Panc1 (cell line): ENCODE measurements at regions not wholly inside any gene's neighbourhood (a gene's known extent, or its start where the extent isn't known, plus 50 kb on each side); places are given as distances from the start of the nearest gene placed in this dataset.

ENCODE experiments used
- ATAC-seq: fragments of 200-7000 bp; cut with Tn5 transposase; 2 replicates; pipeline ENCODE4 v1.9.1; 2020; ENCODE audit warnings: mild to moderate bottlenecking, moderate library complexity
- BruUV-seq: library from RNA; stranded (reverse); fragments of 400-500 nt; replicated peaks from 2 replicates; lab custom pipeline; 2021; lab: Mats Ljungman, UMichigan
- CTCF ChIA-PET: fragments of 300-600 bp; sonication (Branson Sonifier 250); formaldehyde crosslinking; loops from one replicate; lab custom pipeline; 2022; ENCODE audit warnings: antibody characterized with exemption; lab: Charles Lee
- POLR2A ChIA-PET: fragments of 300-600 bp; sonication (Branson Sonifier 250); formaldehyde crosslinking; loops from one replicate; lab custom pipeline; 2022; ENCODE audit warnings: antibody characterized with exemption; lab: Charles Lee
- DNase-seq: peaks from one replicate; pipeline ENCODE4 v3.0.0-alpha.2; 2010; ENCODE audit warnings: low read depth, low spot score
- H3K27ac ChIP-seq: 2 replicates; pipeline ENCODE4 v1.5.1; 2011; ENCODE audit warnings: mild to moderate bottlenecking, low read length, inconsistent platforms
- H3K27me3 ChIP-seq: fragments of 200-500 bp; sonication (Bioruptor generic); 2 replicates; pipeline ENCODE4 v1.6.0; 2014; ENCODE audit warnings: low read length, inconsistent platforms; ENCODE audit not compliant: control insufficient read depth, insufficient read depth
- H3K36me3 ChIP-seq: fragments of 200-500 bp; sonication (Bioruptor generic); 2 replicates; pipeline ENCODE4 v1.5.1; 2014; ENCODE audit warnings: inconsistent platforms, mild to moderate bottlenecking, low read length, moderate library complexity; ENCODE audit not compliant: control insufficient read depth, insufficient read depth
- H3K4me1 ChIP-seq: 2 replicates; pipeline ENCODE4 v1.5.1; 2011; ENCODE audit warnings: inconsistent platforms, mild to moderate bottlenecking, low read length, moderate library complexity; ENCODE audit not compliant: control insufficient read depth, insufficient read depth
- H3K4me3 ChIP-seq, 2 experiments: 2 replicates each; pipeline ENCODE4 v1.5.1; 2011 to 2012; ENCODE audit warnings: low read depth in 2 of 2, low read length in 2 of 2, mild to moderate bottlenecking in 2 of 2, inconsistent platforms in 1 of 2, moderate library complexity in 1 of 2
- H3K9me3 ChIP-seq: fragments of 200-500 bp; sonication (Bioruptor generic); 2 replicates; pipeline ENCODE4 v1.5.1; 2014; ENCODE audit warnings: low read depth, mild to moderate bottlenecking, inconsistent platforms, low read length, moderate library complexity; ENCODE audit not compliant: control insufficient read depth, insufficient read depth
- POLR2AphosphoS5 ChIP-seq: IDR thresholded peaks from 2 replicates; pipeline ENCODE4 v1.6.1; 2012; ENCODE audit warnings: mild to moderate bottlenecking, low read depth, low read length, moderate library complexity
- SIN3A ChIP-seq: IDR thresholded peaks from 2 replicates; pipeline ENCODE4 v1.6.1; 2012; ENCODE audit warnings: low read depth, mild to moderate bottlenecking, low read length, moderate library complexity, borderline replicate concordance; ENCODE audit not compliant: insufficient read depth
- TCF7L2 ChIP-seq: IDR thresholded peaks from 2 replicates; pipeline ENCODE4 v1.6.1; 2011; ENCODE audit warnings: mild to moderate bottlenecking, low read depth, low read length, inconsistent platforms
- in situ Hi-C: cut with HindIII; loops from 2 replicates; pipeline ENCODE4 v1.10.0; 2016; ENCODE audit warnings: low sequenced_read_pairs, low pct_unique_long_range_greater_than_20kb
- intact Hi-C: fragments of 100-400 bp; cut with micrococcal nuclease; formaldehyde crosslinking; loops from one replicate; pipeline ENCODE4 v1.10.0; 2022; ENCODE audit not compliant: unreplicated experiment
- TF ChIP-seq, protein P1 (sequence below): fragments of 450-650 bp; IDR thresholded peaks from 2 replicates; pipeline ENCODE4 v1.5.1; 2017; ENCODE audit warnings: mild to moderate bottlenecking
- TF ChIP-seq, protein P2 (sequence below), 2 experiments: IDR thresholded peaks; 2 replicates each; pipeline ENCODE4 v1.6.1; 2011 to 2012; ENCODE audit warnings: low read depth in 2 of 2, control low read depth in 1 of 2, low read length in 1 of 2, mild to moderate bottlenecking in 1 of 2, moderate library complexity in 1 of 2; ENCODE audit not compliant: insufficient read depth in 1 of 2

DNA sequence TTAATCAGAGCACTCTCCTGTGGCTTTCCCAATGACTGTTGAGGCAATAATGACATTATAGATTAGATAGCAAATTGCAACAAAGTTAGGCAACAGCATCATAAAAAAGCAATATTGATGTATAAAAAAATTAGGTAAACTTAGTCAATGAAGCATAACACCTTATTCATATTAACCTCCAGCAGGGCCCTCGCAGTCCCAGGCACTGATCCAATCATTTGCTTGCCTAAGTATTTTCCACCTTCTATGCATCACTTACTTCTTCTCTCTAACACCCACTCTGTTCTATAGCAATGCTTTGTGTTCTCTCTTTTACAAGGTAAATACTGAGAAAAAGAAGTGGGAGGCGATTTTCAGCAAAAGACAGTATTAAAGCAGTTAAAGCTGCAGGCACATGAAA is 833.5 kb upstream of the ADGRL3 start:
- H3K36me3 ChIP-seq, result no peaks in the 10 kb centered on the region
- TF ChIP-seq, protein P1, sequence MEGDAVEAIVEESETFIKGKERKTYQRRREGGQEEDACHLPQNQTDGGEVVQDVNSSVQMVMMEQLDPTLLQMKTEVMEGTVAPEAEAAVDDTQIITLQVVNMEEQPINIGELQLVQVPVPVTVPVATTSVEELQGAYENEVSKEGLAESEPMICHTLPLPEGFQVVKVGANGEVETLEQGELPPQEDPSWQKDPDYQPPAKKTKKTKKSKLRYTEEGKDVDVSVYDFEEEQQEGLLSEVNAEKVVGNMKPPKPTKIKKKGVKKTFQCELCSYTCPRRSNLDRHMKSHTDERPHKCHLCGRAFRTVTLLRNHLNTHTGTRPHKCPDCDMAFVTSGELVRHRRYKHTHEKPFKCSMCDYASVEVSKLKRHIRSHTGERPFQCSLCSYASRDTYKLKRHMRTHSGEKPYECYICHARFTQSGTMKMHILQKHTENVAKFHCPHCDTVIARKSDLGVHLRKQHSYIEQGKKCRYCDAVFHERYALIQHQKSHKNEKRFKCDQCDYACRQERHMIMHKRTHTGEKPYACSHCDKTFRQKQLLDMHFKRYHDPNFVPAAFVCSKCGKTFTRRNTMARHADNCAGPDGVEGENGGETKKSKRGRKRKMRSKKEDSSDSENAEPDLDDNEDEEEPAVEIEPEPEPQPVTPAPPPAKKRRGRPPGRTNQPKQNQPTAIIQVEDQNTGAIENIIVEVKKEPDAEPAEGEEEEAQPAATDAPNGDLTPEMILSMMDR, result no peak
- TF ChIP-seq SIN3A, result no peak
- TF ChIP-seq POLR2AphosphoS5, result no peak
- no peak for TF ChIP-seq TCF7L2
- TF ChIP-seq, protein P2, sequence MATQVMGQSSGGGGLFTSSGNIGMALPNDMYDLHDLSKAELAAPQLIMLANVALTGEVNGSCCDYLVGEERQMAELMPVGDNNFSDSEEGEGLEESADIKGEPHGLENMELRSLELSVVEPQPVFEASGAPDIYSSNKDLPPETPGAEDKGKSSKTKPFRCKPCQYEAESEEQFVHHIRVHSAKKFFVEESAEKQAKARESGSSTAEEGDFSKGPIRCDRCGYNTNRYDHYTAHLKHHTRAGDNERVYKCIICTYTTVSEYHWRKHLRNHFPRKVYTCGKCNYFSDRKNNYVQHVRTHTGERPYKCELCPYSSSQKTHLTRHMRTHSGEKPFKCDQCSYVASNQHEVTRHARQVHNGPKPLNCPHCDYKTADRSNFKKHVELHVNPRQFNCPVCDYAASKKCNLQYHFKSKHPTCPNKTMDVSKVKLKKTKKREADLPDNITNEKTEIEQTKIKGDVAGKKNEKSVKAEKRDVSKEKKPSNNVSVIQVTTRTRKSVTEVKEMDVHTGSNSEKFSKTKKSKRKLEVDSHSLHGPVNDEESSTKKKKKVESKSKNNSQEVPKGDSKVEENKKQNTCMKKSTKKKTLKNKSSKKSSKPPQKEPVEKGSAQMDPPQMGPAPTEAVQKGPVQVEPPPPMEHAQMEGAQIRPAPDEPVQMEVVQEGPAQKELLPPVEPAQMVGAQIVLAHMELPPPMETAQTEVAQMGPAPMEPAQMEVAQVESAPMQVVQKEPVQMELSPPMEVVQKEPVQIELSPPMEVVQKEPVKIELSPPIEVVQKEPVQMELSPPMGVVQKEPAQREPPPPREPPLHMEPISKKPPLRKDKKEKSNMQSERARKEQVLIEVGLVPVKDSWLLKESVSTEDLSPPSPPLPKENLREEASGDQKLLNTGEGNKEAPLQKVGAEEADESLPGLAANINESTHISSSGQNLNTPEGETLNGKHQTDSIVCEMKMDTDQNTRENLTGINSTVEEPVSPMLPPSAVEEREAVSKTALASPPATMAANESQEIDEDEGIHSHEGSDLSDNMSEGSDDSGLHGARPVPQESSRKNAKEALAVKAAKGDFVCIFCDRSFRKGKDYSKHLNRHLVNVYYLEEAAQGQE (IDR thresholded peaks at IDR 0.05; ENCODE audit: insufficient read depth in 1 of 2, low read depth in 2 of 2, low read length in 1 of 2), result no peak
- no TSS peak for BruUV-seq
- H3K4me1 ChIP-seq, result no peaks in the 10 kb centered on the region
- intact Hi-C loops, result no loop called here
- CTCF ChIA-PET, result no interaction called here
- POLR2A ChIA-PET, result no interaction called here
- no peaks in the 10 kb centered on the region for H3K9me3 ChIP-seq
- in situ Hi-C loops, result no loop called here
- ATAC-seq, result no peak
- H3K27me3 ChIP-seq, result no peaks in the 10 kb centered on the region
- H3K4me3 ChIP-seq, result no peak overlapping the region
- H3K27ac ChIP-seq, result no peak overlapping the region
- no peak for DNase-seq

DNA sequence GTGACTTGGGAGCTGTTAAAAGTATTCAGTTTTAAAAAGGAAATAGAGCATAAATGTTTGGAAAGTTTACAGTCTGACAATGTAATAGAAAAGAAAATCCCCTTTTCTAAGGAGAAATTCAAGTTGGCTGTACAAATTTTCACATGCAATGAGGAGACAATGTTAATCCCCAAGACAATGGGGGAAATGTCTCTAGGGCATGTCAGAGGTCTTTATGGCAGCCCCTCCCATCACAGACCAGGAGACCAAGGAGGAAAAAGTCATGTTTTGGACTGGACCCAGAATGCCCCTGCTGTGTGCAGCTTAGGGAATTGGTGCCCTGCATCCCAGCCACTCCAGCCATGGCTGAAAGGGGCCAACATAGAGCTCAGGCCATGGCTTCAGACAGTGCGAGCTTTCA is 831.1 kb upstream of the ADGRL3 start:
- POLR2A ChIA-PET, result no interaction called here
- in situ Hi-C loops, result no loop called here
- Histone ChIP-seq H3K4me3 (no peak overlapping the region), H3K4me1 (no peaks in the 10 kb centered on the region), H3K27ac (no peak overlapping the region), H3K36me3 (no peaks in the 10 kb centered on the region), H3K9me3 (no peaks in the 10 kb centered on the region), H3K27me3 (no peaks in the 10 kb centered on the region)
- no peak for TF ChIP-seq TCF7L2
- TF ChIP-seq, protein P2 (IDR thresholded peaks at IDR 0.05; ENCODE audit: insufficient read depth in 1 of 2, low read depth in 2 of 2, low read length in 1 of 2), result no peak
- no peak for TF ChIP-seq SIN3A
- TF ChIP-seq, protein P1, result no peak
- TF ChIP-seq POLR2AphosphoS5, result no peak
- intact Hi-C loops, result no loop called here
- no TSS peak for BruUV-seq
- ATAC-seq (no peak), DNase-seq (no peak)
- CTCF ChIA-PET, result no interaction called here
